Type B pancreatic cell (in vitro differentiated cells): ENCODE measurements at regions not wholly inside any gene's neighbourhood (a gene's known extent, or its start where the extent isn't known, plus 50 kb on each side); places are given as distances from the start of the nearest gene placed in this dataset.

Source experiments
- DNase-seq: peaks from one replicate; pipeline ENCODE4 v3.0.0; 2021; ENCODE audit warnings: mixed read lengths; ENCODE audit not compliant: unreplicated experiment; ENCODE audit errors: extremely low spot score
- H3K27ac Mint-ChIP-seq: 2 replicates; pipeline ENCODE4 v1.8.0; 2021; ENCODE audit warnings: mild to moderate bottlenecking, mixed read lengths
- H3K27me3 Mint-ChIP-seq: 2 replicates; pipeline ENCODE4 v1.8.0; 2021; ENCODE audit warnings: mixed read lengths
- H3K36me3 Mint-ChIP-seq: 2 replicates; pipeline ENCODE4 v1.8.0; 2021; ENCODE audit warnings: mixed read lengths
- H3K4me1 Mint-ChIP-seq: one replicate; pipeline ENCODE4 v1.8.0; 2021; ENCODE audit warnings: mixed read lengths; ENCODE audit not compliant: unreplicated experiment
- H3K4me3 Mint-ChIP-seq: 2 replicates; pipeline ENCODE4 v1.8.0; 2021; ENCODE audit warnings: mild to moderate bottlenecking, mixed read lengths
- H3K9me3 Mint-ChIP-seq: 2 replicates; pipeline ENCODE4 v1.8.0; 2021; ENCODE audit warnings: mixed read lengths
- TF ChIP-seq, protein P1 (sequence below): fragments of 200-600 bp; sonication (generic); conservative IDR thresholded peaks from 2 replicates; pipeline ENCODE4 v1.5.0; 2021; ENCODE audit warnings: antibody characterized with exemption, mild to moderate bottlenecking

DNA sequence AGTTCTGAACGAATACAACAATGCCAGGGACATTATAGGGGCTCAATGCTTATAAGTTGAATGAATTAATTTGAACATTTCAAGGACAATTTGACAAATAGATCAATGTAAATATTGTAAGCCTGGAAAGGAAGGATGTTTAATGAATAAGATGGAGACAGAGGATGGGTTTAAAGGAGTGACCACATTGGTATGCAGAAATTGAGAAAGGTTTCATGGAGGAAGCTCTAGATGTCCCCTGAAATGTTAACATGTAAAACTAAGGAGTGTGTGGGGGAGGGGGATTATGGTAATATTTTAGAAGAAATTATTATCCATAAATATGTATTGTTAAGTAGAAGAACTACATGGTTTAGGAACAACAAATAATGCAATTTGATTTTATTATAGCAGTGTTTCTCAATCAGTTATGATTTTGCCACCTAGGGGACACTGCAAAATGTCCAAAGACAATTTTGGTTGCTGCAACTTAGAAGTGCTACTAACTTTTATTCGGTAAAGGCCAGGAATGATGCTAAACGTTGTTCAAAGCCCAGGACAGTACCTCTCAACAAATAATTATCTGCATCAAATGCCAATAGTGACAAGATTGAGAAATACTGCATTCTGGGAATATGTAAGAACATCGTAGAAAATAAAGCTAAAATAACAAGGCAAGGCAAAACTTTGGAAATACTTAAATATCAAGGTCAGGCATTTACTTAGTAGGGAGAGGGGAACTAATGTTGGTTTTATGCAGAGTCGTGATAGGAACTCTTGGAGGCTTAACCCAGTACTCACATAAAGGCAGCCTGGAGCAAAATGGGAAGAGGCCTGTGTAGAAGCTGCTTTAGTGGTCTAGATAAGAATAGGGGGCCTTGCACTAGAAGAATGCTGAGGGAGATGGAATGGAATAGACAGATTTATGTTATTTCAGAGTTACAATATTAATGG is 686.9 kb upstream of the CITED2 start:
- H3K27ac Mint-ChIP-seq: peak overlapping the region; percentile 77

DNA sequence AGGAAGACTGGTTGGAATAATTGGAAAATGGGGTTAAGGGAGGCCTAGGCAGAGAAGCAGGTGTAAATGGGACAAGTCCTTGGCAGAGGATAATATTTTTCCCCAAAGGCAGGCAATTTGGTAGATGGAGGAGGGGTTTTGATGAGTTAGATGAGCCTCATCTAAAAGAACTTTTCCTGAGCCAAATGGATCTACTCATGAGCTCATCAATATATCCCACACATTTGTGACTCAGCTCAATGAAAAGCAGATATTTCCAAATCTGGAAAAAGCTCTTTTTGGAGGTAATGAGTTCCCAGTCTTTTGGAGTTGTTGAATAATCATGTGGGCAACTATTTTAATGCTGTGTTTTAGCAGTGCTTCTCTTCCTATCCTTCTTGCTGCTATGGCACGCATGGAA is 685.5 kb upstream of the CITED2 start:
- Mint-ChIP-seq H3K4me3 (no peak overlapping the region), H3K4me1 (peaks cover 18% of the 10 kb centered on the region), H3K27ac (no peak overlapping the region), H3K9me3 (peaks cover 9% of the 10 kb centered on the region), H3K27me3 (no peaks in the 10 kb centered on the region), H3K36me3 (no peaks in the 10 kb centered on the region)
- TF ChIP-seq, protein P1, sequence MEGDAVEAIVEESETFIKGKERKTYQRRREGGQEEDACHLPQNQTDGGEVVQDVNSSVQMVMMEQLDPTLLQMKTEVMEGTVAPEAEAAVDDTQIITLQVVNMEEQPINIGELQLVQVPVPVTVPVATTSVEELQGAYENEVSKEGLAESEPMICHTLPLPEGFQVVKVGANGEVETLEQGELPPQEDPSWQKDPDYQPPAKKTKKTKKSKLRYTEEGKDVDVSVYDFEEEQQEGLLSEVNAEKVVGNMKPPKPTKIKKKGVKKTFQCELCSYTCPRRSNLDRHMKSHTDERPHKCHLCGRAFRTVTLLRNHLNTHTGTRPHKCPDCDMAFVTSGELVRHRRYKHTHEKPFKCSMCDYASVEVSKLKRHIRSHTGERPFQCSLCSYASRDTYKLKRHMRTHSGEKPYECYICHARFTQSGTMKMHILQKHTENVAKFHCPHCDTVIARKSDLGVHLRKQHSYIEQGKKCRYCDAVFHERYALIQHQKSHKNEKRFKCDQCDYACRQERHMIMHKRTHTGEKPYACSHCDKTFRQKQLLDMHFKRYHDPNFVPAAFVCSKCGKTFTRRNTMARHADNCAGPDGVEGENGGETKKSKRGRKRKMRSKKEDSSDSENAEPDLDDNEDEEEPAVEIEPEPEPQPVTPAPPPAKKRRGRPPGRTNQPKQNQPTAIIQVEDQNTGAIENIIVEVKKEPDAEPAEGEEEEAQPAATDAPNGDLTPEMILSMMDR: no peak
- no peak for DNase-seq

More for the DNA sequence above, 686.9 kb upstream of the CITED2 start:
- Mint-ChIP-seq H3K36me3 (no peaks in the 10 kb centered on the region), H3K27me3 (no peaks in the 10 kb centered on the region), H3K4me1 (peaks cover 22% of the 10 kb centered on the region), H3K9me3 (peaks cover 9% of the 10 kb centered on the region), H3K4me3 (no peak overlapping the region)
- TF ChIP-seq, protein P1: no peak
- DNase-seq: no peak

DNA sequence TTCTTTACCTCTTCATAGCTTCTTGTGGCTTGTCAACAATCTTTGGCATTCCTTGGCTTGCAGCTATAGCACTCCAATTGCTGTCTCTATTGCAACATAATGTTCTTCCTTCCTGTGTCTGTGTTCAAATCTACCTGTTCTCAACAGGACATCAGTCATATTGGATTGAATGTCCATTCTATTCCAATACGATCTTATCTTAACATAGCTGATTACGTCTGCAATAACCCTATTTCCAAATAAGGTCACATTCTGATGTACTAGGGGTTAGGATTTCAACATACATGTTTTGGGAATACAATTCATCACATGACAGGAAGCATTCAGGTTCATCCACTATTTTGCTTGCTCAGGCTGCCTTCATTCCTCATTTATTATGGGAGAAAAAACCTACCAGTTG is 684.4 kb upstream of the CITED2 start:
- DNase-seq: no peak
- peaks cover 18% of the 10 kb centered on the region for H3K4me1 Mint-ChIP-seq
- H3K4me3 Mint-ChIP-seq: no peak overlapping the region
- no peaks in the 10 kb centered on the region for H3K36me3 Mint-ChIP-seq
- no peak overlapping the region for H3K27ac Mint-ChIP-seq
- H3K9me3 Mint-ChIP-seq: peaks cover 9% of the 10 kb centered on the region
- TF ChIP-seq, protein P1: no peak
- H3K27me3 Mint-ChIP-seq: no peaks in the 10 kb centered on the region

DNA sequence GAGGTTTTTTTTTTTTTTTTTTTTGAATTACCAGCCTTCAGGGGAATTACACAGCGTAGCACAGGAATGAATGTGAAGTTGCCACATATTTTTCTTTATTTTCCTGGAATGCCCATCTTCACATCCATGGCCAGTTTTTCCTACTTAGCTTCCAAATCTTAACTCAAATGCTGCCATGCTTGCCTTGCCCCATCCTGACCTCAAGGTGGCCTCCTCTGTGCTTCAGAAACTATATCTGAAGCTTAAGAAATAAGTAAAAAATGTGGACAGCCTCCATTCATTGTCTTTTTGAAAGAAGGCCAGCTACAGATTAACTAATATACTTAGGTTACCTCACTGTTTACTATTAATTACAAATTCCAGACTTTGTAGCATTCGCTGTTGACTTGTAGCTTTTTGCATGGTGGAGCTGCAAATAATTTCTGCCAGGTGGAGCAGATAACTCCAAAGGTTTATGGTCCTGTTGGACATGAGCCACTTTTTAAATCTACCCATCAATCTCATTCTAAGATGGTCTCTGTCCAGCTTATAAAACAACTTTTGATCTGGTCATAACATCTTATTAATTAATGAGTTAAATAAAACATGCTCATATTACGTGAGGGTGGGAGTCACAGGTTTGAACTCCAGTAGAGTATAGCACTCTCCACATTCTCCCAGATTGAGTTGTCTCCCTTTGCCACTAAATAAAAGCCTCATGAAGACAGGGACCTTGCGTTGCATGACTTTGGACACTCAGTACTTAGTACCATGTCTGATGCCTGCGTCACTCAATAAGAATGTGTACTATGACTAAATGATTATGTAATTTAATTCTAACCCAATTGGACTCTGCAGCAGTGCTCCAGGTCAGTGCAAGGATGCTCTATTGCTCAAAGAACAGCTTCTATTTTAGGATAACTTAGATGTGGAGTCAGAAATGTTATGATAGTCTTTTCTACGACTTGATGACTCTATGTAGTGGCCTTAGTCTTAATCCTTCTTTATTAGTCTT is 678.6 kb upstream of the CITED2 start:
- Mint-ChIP-seq H3K27me3 (no peaks in the 10 kb centered on the region), H3K9me3 (no peaks in the 10 kb centered on the region), H3K4me3 (no peak overlapping the region), H3K4me1 (peaks cover 19% of the 10 kb centered on the region), H3K36me3 (no peaks in the 10 kb centered on the region), H3K27ac (no peak overlapping the region)
- no peak for DNase-seq
- TF ChIP-seq, protein P1: peak; percentile 56
